ENCODE measurements at regions not wholly inside any gene's neighbourhood (a gene's known extent, or its start where the extent isn't known, plus 50 kb on each side); places are given as distances from the start of the nearest gene placed in this dataset.

GRCh38 chr14:21868442-21869046, 194.9 kb upstream of the OR4E1 start:
- TF ChIP-seq RAD21 (IDR thresholded peaks at IDR 0.05; ENCODE audit: low read depth) (peak; percentile 33; the same call in 1 of the 2 replicates), REST (IDR thresholded peaks at IDR 0.05; ENCODE audit: low read depth) (no peak), TEAD4 (IDR thresholded peaks at IDR 0.05) (no peak)

- no peak for TF ChIP-seq CEBPB (IDR thresholded peaks at IDR 0.05)
- TF ChIP-seq USF1 (IDR thresholded peaks at IDR 0.05), result no peak
- no peak for TF ChIP-seq NFIC (IDR thresholded peaks at IDR 0.05)
- no peak for TF ChIP-seq ZBTB7A (IDR thresholded peaks at IDR 0.05; ENCODE audit: low read depth)
- TF ChIP-seq CREB1 (IDR thresholded peaks at IDR 0.05; ENCODE audit: low read depth), result no peak
- TF ChIP-seq MAX (IDR thresholded peaks at IDR 0.05), result no peak
- no peak for TF ChIP-seq FOXM1 (IDR thresholded peaks at IDR 0.05; ENCODE audit: borderline replicate concordance, low read depth)
- no peak for TF ChIP-seq TCF12 (IDR thresholded peaks at IDR 0.05; ENCODE audit: low read depth)
- TF ChIP-seq YY1 (IDR thresholded peaks at IDR 0.05; ENCODE audit: low read depth), result no peak
- no peak for TF ChIP-seq TAF1 (IDR thresholded peaks at IDR 0.05; ENCODE audit: low read depth)
- TF ChIP-seq TEAD4 (IDR thresholded peaks at IDR 0.05), result no peak
- TF ChIP-seq EP300 (IDR thresholded peaks at IDR 0.05; ENCODE audit: borderline replicate concordance), result no peak
- no peak for TF ChIP-seq RAD21 (IDR thresholded peaks at IDR 0.05; ENCODE audit: low read depth)
- TF ChIP-seq REST (IDR thresholded peaks at IDR 0.05; ENCODE audit: low read depth), result no peak
- TF ChIP-seq EGR1 (IDR thresholded peaks at IDR 0.05), result no peak
Observed at GRCh38 chr14:21867541-21867940, 193.9 kb upstream of the OR4E1 start.

- no peak for TF ChIP-seq CEBPB (IDR thresholded peaks at IDR 0.05)
- TF ChIP-seq NFIC (IDR thresholded peaks at IDR 0.05), result no peak
- TF ChIP-seq RAD21 (IDR thresholded peaks at IDR 0.05; ENCODE audit: low read depth), result no peak
- TF ChIP-seq CREB1 (IDR thresholded peaks at IDR 0.05; ENCODE audit: low read depth), result no peak
- TF ChIP-seq EP300 (IDR thresholded peaks at IDR 0.05; ENCODE audit: borderline replicate concordance), result no peak
- no peak for TF ChIP-seq TCF12 (IDR thresholded peaks at IDR 0.05; ENCODE audit: low read depth)
- no peak for TF ChIP-seq FOXM1 (IDR thresholded peaks at IDR 0.05; ENCODE audit: borderline replicate concordance, low read depth)
- TF ChIP-seq EGR1 (IDR thresholded peaks at IDR 0.05), result no peak
- TF ChIP-seq USF1 (IDR thresholded peaks at IDR 0.05), result no peak
- TF ChIP-seq MAX (IDR thresholded peaks at IDR 0.05), result no peak
- no peak for TF ChIP-seq TEAD4 (IDR thresholded peaks at IDR 0.05)
- no peak for TF ChIP-seq REST (IDR thresholded peaks at IDR 0.05; ENCODE audit: low read depth)
- TF ChIP-seq YY1 (IDR thresholded peaks at IDR 0.05; ENCODE audit: low read depth), result no peak
Observed at GRCh38 chr14:21866479-21866878, 192.9 kb upstream of the OR4E1 start.

- TF ChIP-seq USF1 (IDR thresholded peaks at IDR 0.05) (no peak), RAD21 (IDR thresholded peaks at IDR 0.05; ENCODE audit: low read depth) (no peak), MAX (IDR thresholded peaks at IDR 0.05) (no peak), CREB1 (IDR thresholded peaks at IDR 0.05; ENCODE audit: low read depth) (no peak), REST (IDR thresholded peaks at IDR 0.05; ENCODE audit: low read depth) (no peak), FOXM1 (IDR thresholded peaks at IDR 0.05; ENCODE audit: borderline replicate concordance, low read depth) (no peak), EP300 (IDR thresholded peaks at IDR 0.05; ENCODE audit: borderline replicate concordance) (no peak), NFIC (IDR thresholded peaks at IDR 0.05) (no peak), TAF1 (IDR thresholded peaks at IDR 0.05; ENCODE audit: low read depth) (no peak), ZBTB7A (IDR thresholded peaks at IDR 0.05; ENCODE audit: low read depth) (no peak), YY1 (IDR thresholded peaks at IDR 0.05; ENCODE audit: low read depth) (no peak), TEAD4 (IDR thresholded peaks at IDR 0.05) (no peak), CEBPB (IDR thresholded peaks at IDR 0.05) (no peak), TCF12 (IDR thresholded peaks at IDR 0.05; ENCODE audit: low read depth) (no peak), EGR1 (IDR thresholded peaks at IDR 0.05) (no peak)
Observed at GRCh38 chr14:21863289-21863688, 189.7 kb upstream of the OR4E1 start.
